NCI-H2029 (cell line): ENCODE measurements at regions not wholly inside any gene's neighbourhood (a gene's known extent, or its start where the extent isn't known, plus 50 kb on each side); places are given as distances from the start of the nearest gene placed in this dataset.

ENCODE experiments used
- DNase-seq: peaks from one replicate; lab custom pipeline; 2025; lab: John Stamatoyannopoulos, UW

- peak; percentile 19 for DNase-seq
Observed at GRCh38 chr12:68451261-68452077, 119.3 kb upstream of the MDM1 start.

GRCh38 chr12:68452078-68452715 is 120.0 kb upstream of the MDM1 start:
- no peak for DNase-seq

GRCh38 chr12:68453278-68453677 is 121.1 kb upstream of the MDM1 start:
- DNase-seq, result no peak

GRCh38 chr12:68453876-68454275 is 121.7 kb upstream of the MDM1 start:
- no peak for DNase-seq

- DNase-seq, result peak; percentile 36
Observed at GRCh38 chr12:68454892-68455291, 122.7 kb upstream of the MDM1 start.

DNA sequence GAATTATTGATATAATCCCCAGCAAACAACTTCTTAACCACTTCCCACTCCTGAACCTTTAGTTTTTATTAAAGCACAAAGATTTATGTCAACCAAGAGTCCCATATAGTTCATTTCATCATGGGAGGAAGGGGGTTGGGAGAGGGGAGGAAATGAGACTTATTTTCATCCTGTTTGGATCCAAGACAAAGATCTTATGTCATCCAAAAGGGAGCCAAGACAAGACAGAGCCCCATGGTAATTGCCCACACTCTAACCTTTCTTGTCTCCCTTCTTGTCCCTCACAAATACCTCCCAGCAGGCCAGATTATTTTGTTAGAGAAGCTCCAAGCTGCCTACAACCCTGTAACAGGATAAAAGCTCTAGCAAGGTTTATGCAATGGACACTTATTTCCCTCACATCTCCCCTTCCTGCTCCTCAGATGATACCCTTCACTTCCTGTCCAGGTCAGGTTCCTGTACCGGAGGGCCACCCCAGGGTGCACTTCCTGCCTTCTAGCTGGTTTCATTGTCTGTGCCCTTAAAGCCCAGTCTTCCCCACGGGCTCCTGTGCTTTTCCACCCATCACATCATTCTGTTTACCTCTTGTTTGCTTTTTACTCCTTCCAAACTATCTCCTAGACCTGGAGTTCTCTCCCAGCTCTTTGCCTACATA is 123.7 kb upstream of the MDM1 start:
- no peak for DNase-seq

DNA sequence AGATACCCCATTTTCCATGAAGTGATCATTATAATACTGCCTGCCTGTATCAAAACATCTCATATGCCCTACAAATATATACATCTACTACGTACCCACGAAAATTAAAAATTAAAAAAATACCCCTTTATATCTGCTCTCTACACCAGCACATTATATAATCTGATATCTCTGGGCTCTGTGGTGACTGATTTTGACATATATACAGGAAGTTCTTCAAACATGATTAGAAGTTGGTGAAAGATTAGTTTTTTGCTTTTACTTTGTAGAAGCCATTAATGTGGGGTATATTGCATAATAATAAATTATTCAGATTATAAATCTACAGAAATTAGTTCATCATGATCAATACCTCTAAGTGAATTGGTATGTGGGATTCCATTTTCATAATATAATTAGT is 126.7 kb upstream of the MDM1 start:
- DNase-seq, result no peak

- no peak for DNase-seq
Observed at GRCh38 chr12:68460236-68460635, 128.1 kb upstream of the MDM1 start.

DNA sequence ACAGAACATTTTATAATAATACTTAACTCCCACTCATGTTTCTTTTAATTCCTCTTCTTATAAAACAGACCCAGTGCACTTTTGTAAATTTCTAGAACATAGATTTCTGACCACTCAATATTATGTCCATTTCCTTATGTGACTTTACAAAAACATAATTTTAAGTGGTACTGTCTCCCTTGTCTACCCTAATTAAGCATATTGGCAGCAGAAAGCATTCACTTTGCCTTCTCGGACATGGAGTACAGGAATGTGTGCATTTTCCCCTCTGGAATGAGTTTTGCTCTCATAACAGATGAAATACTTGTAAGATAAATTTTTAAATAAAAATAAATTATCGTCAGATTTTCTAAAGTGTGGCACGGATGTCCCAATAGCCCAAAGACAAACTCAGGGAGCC is 129.5 kb upstream of the MDM1 start:
- no peak for DNase-seq

DNA sequence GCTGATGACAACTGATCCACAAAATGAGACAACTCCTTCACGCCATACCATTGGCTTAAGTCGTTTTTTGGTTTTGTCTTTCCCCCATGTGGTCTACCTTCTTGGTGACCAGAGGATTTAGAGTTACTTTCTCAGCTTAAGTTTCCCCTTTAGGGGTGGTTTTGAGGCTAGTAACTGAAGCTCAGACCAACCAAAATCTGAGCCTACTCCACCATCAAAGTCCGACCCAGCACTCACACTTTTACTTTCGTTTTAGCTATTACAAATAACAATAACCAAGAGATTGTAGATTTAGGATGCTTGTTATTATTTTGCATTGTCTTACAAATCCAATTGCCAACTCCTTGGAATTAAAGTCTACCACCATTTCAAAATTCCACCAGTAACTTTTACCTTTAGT is 130.6 kb upstream of the MDM1 start:
- no peak for DNase-seq

GRCh38 chr12:68465227-68465626 is 133.1 kb upstream of the MDM1 start:
- no peak for DNase-seq

- no peak for DNase-seq
Observed at GRCh38 chr12:68467514-68467913, 135.4 kb upstream of the MDM1 start.

- no peak for DNase-seq
Observed at GRCh38 chr12:68468036-68468435, 135.9 kb upstream of the MDM1 start.

- no peak for DNase-seq
Observed at GRCh38 chr12:68469113-68469512, 137.0 kb upstream of the MDM1 start.

DNA sequence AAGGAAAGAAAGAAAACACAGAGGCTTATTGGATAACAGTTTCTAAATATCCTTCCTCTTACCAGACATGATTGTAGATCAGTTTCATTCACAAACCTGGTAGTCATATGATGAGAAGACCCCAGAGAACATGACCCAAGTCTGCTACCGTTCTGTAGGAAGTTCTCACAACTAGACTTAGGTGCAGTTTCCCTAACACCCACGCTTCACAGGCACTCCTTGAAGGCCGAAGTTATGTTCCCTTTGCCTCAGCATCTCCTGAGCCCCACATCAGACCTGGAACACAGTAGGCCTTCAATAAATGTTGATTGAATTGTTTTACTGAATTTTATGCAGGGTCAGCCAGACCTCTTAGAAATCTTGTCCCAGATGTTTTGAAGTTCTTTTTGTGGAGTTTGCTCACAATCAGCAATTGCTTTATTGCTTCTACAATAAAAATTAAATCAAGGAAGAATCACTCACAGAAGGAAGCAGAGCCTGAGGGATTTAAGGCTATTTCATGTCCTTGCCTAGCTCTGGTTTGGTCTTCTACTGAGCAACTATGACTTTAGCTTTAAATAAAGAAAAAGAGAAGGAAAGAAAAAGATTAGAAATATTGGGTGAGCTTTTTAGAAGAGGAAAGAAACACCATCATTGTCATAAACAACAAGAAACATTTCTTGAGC is 138.6 kb upstream of the MDM1 start:
- no peak for DNase-seq

- DNase-seq, result no peak
Observed at GRCh38 chr12:68474467-68475204, 136.1 kb upstream of the RAP1B start.

- no peak for DNase-seq
Observed at GRCh38 chr12:68476794-68477193, 133.9 kb upstream of the RAP1B start.

DNA sequence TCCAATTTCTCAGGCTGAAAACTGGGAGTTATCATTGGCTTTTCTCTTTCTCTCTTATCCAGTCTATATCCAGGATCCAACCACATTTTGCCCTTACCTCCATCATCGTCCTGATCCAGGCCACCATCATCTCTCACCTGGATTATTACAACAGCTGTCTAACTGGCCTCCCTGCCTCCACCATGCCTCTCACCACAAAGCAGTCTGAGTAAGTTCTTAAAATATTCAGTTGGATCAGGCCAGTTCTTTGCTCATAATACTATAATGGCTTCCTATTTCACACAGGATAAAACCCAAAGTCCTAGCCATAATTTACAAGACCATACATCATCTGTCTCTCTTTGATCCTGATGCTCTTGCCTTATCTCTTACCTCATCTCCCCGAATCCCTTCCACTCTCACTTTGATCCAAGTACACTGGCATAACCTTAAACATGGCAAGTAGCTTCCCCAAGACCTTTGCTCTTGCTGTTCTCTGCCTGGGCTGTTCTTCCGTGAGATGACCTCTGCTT is 133.4 kb upstream of the RAP1B start:
- no peak for DNase-seq

- DNase-seq, result no peak
Observed at GRCh38 chr12:68477906-68478305, 132.8 kb upstream of the RAP1B start.

GRCh38 chr12:68478516-68479260 is 132.0 kb upstream of the RAP1B start:
- no peak for DNase-seq
